NOMO-1 treated with DMSO at 0.1 percent for 48 hours (cell line): ENCODE measurements at regions not wholly inside any gene's neighbourhood (a gene's known extent, or its start where the extent isn't known, plus 50 kb on each side); places are given as distances from the start of the nearest gene placed in this dataset.
A peak's percentile ranks its signal among the peaks of the same experiment; 100 is the strongest.
"Not testable (repeated sequence)": the region's sequence is repeated elsewhere in the genome, so short reads cannot be mapped to it uniquely, and the experiment has no call there.

ENCODE experiments used
- DNase-seq: peaks from one replicate; lab custom pipeline; 2025; ENCODE audit not compliant: unreplicated experiment; lab: John Stamatoyannopoulos, UW

- DNase-seq = peak; percentile 12
These were observed 53.4 kb downstream of the OR2K2 start for GRCh38 chr9:111276431-111277128.

DNA sequence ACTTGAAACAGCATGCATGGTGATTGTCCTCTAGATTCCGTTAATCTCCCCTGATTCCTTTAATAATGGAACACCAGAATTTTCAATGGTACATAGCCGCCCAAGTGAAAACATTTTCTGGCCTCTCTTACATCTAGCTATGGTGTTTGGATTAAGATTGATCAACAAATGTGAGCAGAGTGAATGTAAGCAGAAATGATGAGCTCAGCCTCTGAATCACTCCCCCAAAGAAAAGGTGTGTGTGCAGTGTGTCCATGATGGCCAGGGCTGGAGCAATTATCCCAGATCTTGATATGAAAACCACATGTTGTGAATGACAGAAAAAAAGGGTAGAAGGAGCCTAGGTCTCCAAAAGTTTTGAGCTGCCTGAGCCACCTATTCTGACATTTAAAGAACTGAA is 55.3 kb downstream of the OR2K2 start:
- DNase-seq = no peak

GRCh38 chr9:111272581-111272980 is 57.4 kb downstream of the OR2K2 start:
- DNase-seq = no peak

DNA sequence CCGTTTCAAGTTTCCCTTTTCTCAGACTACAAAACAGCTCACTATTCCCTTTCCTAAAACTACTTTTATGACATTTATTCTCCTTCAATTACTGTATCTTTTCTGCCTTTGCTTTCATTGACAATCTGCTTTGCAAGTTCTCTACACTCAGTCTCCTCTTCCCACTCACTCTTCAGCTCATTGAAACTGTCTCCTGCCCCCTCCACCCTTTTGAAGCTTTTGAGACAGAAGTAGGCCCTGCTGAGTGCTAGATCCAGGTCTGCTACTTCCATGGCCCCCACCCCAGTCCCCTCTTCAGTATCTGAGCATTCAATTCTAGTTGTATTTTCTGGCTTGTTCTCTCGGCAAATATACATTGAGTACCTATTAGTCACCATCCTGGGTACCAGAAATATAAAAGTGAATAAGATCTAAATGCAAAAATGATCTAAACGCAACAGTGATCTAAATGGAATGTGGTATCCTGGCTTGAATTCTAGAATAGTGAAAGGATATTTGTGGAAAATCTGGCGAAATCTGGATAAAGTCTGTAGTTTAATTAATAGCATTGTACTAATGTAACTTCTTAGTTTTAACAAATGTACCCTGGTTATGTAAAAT is 58.4 kb downstream of the OR2K2 start:
- no peak for DNase-seq

DNA sequence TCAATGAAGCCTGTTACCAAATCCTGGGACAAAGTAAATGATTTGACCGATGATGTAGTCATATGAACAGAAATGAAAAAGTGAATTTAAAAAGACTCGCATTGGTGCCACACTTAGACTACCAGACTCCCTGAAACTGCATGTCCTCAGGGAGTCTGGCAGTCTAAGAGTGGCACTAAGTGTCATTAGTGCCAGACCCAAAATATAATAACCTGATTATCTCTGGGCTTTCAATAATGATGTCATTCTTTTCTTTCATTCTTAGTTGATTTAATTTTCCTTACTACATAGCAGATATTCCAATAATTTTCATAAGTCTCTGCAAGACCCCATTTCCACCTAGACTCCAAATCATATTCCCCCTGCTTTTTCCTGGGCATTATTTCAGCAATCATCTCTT is 59.0 kb downstream of the OR2K2 start:
- no peak for DNase-seq

GRCh38 chr9:111266024-111266423 is 64.0 kb downstream of the OR2K2 start:
- not testable (repeated sequence) for DNase-seq

- DNase-seq = no peak
These were observed 66.9 kb downstream of the OR2K2 start for GRCh38 chr9:111263116-111263515.

DNA sequence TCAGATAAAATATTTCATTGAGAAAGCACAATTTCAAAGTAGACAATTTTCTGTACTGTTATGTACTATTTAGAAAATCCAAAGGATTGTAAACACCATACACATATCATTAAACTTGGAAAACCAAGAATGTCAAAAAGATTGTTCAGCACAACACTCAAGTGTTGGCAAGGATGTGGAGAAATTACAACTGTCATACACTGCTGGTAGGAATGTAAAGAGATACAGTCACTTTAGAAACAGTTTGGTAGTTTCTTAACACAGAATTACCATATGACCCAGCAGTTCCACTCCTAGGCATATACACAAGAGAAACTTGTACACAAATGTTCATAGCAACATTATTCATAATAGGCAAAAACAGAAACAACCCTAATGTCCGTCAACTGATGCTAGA is 71.2 kb downstream of the OR2K2 start:
- no peak for DNase-seq

GRCh38 chr9:111258209-111258874 is 71.7 kb downstream of the OR2K2 start:
- DNase-seq = no peak

DNA sequence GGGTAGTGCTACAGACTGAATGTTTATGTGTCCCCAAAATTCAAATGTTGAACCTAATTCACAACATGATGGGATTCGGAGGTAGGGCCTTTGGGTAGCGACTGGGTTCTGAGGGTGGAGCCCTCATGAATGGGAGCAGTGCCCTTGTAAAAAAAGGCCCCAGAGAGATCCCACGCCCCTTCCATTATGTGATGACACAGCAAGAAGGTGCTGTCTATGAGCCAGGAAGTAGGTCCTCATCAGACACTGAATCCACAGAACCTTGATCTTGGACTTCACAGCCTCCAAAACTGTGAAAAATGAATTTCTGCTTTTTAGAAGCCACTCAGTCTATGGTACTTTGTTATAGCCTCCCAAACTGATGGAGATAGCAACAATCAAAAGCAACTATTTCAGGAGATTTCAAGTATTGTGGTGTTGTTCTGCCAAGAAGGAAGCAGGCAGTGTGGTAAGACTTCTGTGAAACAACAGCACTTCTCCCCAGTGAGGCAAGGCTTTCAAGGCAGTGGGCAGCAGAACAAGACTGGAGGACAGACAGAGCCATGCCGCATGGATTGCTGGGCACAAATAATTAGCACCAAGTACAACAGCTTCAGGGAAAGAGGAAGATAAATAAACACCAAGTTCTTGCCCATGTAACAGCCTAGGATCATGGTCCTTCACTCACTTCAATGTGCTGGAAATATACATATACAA is 76.1 kb downstream of the OR2K2 start:
- peak; percentile 32 for DNase-seq

DNA sequence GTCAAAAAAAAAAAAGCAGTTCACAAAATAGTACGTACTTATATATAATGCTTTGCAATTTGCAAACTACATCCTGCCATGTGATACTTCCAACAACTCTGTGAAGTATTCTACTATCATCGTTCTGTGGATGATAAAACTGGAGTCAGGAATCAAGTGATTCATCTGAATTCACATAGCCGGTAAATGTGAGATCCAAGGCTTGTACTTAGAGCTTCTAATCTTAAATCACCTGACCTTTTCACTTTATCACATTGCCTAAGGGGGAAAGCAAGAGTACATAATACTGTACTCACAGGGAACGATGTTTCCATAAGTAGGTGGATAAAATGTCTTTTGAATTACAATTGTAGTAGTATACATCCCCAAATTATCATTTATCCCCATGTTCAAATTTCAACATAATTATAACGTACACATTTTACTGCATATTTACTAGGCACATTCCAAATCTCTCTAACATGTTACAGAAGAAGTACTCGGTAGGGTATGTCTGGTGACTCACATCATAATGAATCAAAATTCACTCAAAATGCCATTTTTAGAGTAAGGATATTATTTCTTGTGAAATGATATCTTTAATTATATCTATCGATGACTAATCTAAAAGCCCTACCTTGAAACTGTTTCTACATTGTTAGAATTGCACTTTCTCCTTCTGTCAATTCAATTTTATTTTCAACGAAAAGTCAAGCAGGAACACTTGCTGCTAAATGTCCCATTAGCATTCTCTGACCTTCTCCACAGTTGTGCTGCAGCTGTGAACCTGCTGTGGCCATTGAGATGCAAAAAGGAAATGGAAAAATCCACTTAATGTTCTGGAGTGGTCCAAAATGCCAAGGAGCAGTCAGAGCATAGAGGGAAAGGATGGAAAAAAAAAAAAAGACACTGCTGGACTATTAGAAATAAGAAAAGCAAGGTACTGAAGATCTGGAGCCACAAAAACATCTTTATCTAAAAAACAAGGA is 78.9 kb downstream of the OR2K2 start:
- DNase-seq = no peak

- no peak for DNase-seq
These were observed 92.6 kb downstream of the OR2K2 start for GRCh38 chr9:111237447-111237846.

GRCh38 chr9:111236332-111236731 is 93.7 kb downstream of the OR2K2 start:
- DNase-seq = no peak

- DNase-seq = no peak
These were observed 96.1 kb downstream of the OR2K2 start for GRCh38 chr9:111233963-111234362.

- DNase-seq = no peak
These were observed 96.8 kb downstream of the OR2K2 start for GRCh38 chr9:111232997-111233790.

- DNase-seq = no peak
These were observed 98.0 kb downstream of the OR2K2 start for GRCh38 chr9:111231801-111232580.

GRCh38 chr9:111222757-111223156 is 107.3 kb downstream of the OR2K2 start:
- DNase-seq = no peak

DNA sequence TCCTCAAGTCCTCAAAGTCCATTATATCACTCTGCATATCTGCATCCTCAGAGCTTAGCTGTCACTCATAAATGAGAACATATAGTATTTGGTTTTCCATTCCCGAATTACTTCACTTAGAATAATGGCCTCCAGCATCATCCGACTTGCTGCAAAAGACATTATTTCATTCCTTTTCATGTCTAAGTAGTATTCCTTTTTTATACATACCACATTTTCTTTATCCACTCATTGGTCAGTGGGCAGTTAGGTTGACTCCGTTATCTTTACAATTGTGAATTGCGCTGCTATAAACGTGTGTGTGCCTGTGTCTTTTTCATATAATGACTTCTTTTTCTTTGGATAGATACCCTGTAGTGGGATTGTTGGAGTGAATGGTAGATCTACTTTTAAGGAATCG is 117.2 kb downstream of the OR2K2 start:
- DNase-seq = no peak

DNA sequence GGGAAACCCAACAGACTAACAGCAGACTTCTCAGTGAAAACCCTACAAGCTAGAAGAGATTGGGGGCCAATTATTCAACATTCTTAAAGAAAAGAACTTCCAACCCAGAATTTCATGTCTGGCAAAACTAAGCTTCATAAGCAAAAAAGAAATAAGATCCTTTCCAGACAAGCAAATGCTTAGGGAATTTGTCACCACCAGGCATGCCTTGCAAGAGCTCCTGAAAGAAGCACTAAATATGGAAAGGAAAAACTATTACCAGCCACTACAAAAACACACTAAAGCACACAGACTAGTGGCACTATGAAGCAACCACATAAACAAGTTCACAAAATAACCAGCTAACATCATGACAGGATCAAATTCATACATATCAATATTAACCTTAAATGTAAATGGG is 131.1 kb downstream of the OR2K2 start:
- no peak for DNase-seq
